ENCODE measurements at regions not wholly inside any gene's neighbourhood (a gene's known extent, or its start where the extent isn't known, plus 50 kb on each side); places are given as distances from the start of the nearest gene placed in this dataset.
"Not testable (repeated sequence)": the region's sequence is repeated elsewhere in the genome, so short reads cannot be mapped to it uniquely, and the experiment has no call there.

- DNase-seq (ENCODE audit: low read depth in 2 of 3, low spot score in 2 of 3): no peak
Measured at GRCh38 chr4:187608001-187608421, 387.6 kb upstream of the ZFP42 start.

DNA sequence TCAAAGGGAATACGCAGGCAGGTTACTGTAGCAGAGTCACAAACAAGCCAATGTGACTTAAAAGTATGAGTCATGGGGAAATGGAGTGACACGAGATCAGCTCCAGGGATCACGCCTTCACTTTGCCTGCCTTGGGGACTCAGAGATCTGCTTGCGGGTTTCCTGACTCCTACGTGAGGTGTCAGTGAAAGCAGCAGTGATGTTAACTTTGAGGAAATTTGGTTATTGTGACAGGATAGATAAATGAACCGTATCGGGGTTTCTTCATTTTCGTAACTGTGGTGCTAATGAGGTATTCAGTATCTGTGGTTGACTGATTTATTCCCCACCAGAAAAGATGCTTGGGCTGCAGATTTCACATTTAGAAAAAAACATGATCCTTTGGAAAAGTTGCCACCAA lies 383.3 kb upstream of the ZFP42 start:
- DNase-seq (ENCODE audit: low read depth in 2 of 3, low spot score in 2 of 3): no peak

DNA sequence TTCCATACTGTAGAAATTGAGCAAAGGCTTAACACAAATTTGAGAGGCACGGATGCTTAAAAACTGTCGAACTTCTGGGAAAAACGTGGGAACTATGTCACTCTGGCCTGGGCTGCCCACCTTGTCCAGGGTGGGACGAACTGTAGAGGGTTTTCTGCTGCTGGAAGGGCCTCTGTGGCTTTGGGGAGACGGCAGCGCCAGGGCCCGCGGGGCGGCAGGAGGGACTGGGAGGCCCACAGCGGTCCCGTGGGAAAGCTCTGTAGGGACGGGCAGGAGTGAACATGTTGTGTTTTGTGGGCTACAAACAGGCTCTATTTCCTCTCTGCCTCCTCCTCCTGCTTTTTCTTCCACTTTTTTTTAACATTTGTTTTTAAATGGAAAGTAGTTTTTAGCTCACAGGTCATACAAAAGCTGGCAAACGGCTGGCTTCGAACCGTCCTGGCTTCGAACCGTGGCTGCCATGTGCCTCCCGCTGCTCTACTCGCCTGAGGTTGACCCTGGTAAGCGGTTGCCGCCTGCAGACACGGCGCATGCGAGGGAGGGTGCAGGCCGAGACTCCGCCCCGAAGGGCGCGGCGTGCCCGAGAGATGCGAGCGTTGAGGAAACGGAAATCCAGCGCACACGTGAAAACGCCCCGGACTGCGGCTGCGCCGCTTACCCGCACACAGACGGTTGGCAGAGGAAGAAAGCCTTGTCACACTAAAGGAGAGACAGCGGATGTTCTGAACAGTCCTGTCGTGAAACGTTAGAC lies 382.3 kb upstream of the ZFP42 start:
- no peak for DNase-seq (ENCODE audit: low read depth in 2 of 3, low spot score in 2 of 3)

DNA sequence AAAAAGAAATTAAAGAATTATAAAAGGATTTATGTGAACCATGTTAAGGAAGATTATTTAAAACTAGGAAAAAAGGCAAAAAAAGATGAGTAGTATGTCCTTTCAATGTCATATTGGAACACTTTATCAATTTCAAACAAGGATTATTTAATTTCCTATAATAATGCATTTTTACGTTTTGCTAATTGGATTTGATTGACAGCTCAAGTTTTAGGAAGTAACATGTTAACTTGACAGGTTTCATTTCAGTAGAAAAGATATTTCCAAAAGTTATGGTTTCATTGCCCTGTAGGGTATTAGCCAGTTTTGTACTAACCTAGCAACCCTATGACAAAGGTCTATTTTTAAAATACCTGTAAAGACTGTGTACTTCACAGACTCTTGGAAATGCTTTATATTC lies 379.6 kb upstream of the ZFP42 start:
- no peak for DNase-seq (ENCODE audit: low read depth in 2 of 3, low spot score in 2 of 3)

GRCh38 chr4:187617113-187617512 lies 378.5 kb upstream of the ZFP42 start:
- no peak for DNase-seq (ENCODE audit: low read depth in 2 of 3, low spot score in 2 of 3)

DNA sequence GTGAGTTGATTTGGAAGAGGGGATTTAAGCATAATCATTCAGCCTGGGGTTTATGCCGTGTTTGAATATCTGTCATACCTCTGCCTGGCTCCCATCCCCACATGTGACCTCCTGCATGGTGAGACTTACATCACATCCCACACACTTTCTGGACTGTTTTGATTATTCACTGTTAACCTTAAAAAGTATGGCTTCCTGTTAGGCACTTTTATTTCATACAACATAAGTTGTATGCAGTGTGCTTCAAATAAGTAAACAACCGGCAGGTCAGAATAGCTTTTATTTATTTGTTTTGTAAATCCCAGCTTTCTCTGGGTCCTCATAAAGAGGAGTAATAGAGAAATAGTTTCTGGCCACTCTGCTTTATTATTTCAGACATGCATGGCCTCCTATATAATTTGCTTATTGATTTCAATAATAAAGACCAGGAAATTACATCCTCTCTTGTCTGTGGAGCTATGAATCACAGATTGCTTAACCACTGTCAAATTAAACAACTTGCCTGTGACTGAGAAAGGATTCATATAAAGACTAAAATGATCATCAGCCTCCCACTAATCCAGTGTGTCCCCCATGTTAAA lies 376.8 kb upstream of the ZFP42 start:
- DNase-seq (ENCODE audit: low read depth in 2 of 3, low spot score in 2 of 3): no peak

- no peak for DNase-seq (ENCODE audit: low read depth in 2 of 3, low spot score in 2 of 3)
Measured at GRCh38 chr4:187619319-187619718, 376.3 kb upstream of the ZFP42 start.

DNA sequence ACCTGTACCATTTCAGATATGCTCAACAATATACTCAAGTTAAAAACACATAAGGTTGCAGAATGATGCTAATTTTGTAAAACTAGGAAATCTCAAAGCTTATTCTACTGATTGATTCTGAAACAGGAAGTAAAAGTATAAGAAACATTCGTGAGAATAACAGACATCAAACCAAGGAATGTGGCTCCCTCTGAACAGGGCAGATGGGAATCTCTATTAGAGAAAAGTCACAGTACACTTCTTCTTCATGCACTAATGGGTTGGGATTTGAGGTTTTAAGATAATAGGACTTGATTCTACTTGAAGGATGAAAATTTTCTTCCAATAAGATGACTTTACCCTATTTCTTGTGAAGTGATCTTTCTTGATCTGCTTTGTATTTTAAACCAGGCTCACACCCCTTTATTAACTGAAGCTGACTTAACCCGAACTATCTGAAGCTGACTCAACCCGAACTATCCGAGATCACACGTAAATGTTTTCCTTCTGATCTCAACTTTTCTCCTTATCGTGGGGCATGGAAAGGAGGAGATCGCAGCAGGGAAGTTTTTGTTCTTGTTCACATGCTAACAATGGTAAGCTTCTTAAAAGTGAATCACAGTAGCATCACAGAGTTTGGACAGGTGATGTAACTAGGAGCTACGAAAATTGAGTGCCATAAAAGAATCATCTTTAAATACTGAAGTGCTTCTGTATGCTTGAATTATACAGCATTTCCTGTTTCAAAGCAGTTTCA lies 363.1 kb upstream of the ZFP42 start:
- DNase-seq (ENCODE audit: low read depth in 2 of 3, low spot score in 2 of 3): no peak

DNA sequence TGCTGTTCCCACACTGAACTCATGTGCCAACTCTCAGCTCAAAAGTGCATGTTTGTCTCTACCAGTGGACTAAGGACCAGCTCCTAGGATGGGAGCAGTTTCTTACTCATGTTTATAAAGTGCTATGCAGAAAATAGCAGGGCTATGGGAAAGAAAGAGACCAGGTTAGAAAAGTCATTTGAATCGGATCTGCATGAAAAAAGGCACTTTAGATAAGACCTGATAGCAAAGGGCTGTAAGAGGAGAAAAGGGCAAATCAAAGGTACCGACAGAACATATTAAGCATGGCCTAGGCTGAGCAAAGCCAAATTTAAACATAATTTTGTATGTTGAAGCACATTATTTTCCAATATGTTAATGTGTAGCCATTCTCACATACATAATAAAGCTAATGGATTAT lies 362.3 kb upstream of the ZFP42 start:
- no peak for DNase-seq (ENCODE audit: low read depth in 2 of 3, low spot score in 2 of 3)

- no peak for DNase-seq (ENCODE audit: low read depth in 2 of 3, low spot score in 2 of 3)
Measured at GRCh38 chr4:187656959-187657358, 338.6 kb upstream of the ZFP42 start.

DNA sequence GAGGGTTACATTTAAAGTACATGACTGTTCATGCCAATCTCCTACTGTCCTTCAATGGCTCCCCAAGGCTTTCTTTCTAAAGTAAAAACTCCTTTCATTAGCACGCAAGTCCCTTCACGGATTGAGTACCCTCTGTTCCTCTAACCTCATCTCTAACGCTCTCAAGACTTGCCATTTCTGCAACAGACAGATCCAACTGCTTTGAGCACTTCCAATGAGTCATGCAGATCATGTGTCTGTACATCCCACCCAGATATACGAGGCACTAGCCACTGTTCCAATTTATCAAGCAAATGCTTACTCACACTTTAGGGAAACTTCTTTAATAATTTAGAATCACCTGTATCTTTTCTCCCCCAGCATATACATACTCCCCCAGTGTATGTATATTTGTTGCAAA lies 332.5 kb upstream of the ZFP42 start:
- DNase-seq (ENCODE audit: low read depth in 2 of 3, low spot score in 2 of 3): no peak

DNA sequence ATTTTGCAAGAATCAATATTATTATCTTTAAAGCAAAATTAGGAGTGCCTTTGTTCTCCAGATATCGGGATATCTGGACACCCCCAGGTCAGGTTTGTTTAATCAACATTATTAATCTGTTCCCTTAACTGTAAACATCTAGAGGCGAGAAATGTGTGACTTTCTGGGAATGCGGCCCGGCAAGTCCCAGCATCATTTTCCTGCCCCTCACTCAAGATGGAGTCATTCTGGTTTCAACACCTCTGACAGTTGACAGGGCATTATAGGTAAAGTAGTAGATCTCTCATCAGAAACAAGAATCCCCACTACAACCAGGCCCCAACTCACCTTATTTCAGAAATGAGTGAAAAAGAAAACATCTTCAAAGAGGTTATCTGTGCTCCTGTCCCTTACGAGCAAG lies 331.6 kb upstream of the ZFP42 start:
- no peak for DNase-seq (ENCODE audit: low read depth in 2 of 3, low spot score in 2 of 3)

GRCh38 chr4:187665086-187665485 lies 330.5 kb upstream of the ZFP42 start:
- no peak for DNase-seq (ENCODE audit: low read depth in 2 of 3, low spot score in 2 of 3)

DNA sequence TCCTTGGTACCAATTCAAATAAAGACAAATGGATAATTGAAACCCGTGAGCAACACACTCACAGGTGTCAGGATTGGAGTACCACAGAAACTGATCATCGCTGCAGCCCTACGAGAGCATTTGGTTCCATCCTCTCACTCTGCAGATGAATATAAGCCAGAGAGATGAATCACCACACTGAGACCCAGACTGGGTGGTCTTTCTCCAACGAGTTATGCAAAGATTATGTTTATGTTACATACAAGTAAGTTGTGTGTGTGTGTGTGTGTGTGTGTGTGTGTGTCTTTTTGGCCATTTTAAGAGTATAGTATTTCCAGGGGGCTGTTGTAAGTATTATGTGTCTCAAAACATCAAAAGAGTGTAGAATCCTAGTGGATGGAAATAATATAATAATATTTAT lies 329.5 kb upstream of the ZFP42 start:
- DNase-seq (ENCODE audit: low read depth in 2 of 3, low spot score in 2 of 3): no peak

DNA sequence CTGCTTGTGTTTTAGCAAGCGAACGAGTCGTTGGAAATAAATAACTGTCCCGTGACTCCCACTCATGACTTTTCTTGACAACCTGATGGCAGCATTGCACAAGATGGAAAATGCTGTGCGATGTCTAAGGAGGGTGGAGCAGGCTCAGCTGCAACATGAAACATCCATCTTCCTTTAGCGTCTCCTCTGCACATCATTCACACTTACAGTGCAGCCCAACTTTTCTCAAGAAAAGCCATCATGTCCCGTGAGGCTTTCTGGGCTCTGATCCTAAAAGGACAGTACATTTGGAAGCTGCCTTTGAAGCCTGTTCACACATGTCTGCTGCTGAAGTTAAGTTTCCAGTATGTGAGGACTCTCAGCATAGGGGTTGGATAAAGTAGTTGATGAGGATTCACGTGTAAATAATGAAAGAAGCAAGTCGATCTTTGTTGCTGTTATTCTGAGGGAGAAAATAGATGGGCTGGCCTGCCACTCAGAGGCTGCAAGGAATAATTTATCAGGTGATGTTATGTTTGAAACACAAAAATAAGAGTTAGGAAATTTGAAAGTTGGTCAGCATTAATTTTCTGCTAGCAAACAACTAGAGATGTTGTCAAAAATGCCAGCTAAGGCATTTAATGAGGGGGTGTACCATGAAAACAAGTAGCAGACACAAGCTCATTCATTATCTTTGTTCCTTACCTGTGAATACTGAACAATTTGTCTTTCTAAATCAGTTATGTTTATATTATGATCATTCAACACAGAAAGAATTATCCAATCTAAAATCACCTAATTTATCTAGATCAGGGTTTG lies 328.7 kb upstream of the ZFP42 start:
- no peak for DNase-seq (ENCODE audit: low read depth in 2 of 3, low spot score in 2 of 3)

GRCh38 chr4:187668526-187669082 lies 327.0 kb upstream of the ZFP42 start:
- no peak for DNase-seq (ENCODE audit: low read depth in 2 of 3, low spot score in 2 of 3)

- DNase-seq (ENCODE audit: low read depth in 2 of 3, low spot score in 2 of 3): not testable (repeated sequence)
Measured at GRCh38 chr4:187671521-187671920, 324.1 kb upstream of the ZFP42 start.

DNA sequence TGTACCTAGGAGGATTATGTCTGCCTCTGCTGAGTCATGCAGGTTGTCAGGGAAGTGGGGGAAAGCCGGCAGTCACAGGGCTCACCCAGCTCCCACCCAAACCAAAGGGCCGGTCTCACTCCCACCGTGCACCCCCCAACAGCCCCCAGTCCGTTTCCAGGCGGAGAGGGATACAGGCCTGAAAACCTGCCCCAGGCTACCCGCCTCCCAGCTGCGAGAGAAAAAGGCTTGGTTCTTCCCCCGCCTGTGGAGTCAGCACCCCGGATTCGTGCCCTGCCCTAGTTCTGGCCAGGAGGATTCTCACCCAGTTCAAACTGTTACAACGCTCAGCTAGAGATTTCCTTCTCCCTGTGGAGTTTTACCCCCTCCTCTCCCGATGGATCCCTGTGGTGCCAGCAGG lies 323.6 kb upstream of the ZFP42 start:
- DNase-seq (ENCODE audit: low read depth in 2 of 3, low spot score in 2 of 3): not testable (repeated sequence)

DNA sequence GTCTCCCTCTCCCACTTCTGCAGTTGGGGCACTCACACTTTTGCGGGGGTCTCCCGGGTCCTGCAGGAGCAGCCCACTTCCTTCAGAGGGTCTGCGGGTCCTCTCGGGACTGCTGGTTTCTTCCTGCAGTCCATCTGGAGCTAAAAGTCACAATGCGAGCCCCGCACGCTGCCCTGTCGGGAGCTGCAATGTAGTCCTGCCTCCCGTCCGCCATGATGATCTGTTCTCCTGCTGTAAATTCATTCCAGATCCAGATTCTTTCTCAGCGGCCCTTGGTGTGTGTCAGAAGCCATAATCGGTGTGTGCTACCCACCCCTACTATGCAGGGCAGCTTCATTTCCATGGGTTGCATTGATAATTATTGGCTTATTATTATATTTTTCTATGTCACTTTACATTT lies 323.0 kb upstream of the ZFP42 start:
- not testable (repeated sequence) for DNase-seq (ENCODE audit: low read depth in 2 of 3, low spot score in 2 of 3)

GRCh38 chr4:187679450-187679849 lies 316.1 kb upstream of the ZFP42 start:
- DNase-seq (ENCODE audit: low read depth in 2 of 3, low spot score in 2 of 3): no peak

DNA sequence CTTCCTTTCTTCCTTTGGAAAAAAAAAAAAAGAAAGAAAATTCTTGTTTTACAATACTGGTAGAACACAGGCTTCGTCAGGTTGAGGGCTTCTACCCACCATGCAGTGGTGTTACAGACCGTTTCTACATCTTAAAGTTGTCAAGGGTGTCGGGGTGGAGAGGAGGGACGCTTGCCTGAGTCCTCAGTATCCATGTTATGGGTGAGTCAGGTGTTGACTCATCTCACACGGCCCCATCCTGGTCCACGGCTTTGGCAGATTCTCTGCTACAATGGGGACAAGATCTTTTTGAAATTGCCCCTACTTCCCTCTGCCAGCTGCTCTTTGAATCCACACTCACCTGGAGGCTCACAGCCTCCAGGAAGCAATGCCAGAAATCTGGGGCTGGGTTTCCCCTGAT lies 310.3 kb upstream of the ZFP42 start:
- DNase-seq (ENCODE audit: low read depth in 2 of 3, low spot score in 2 of 3): no peak

All from hematopoietic multipotent progenitor cell (in vitro differentiated cells).